GM10847 (cell line): ENCODE measurements at regions not wholly inside any gene's neighbourhood (a gene's known extent, or its start where the extent isn't known, plus 50 kb on each side); places are given as distances from the start of the nearest gene placed in this dataset.

Experiments used
- POLR2A ChIP-seq: IDR thresholded peaks from 2 replicates; pipeline ENCODE4 v1.6.1; 2011; ENCODE audit not compliant: insufficient read length; ENCODE audit errors: extremely low read depth

DNA sequence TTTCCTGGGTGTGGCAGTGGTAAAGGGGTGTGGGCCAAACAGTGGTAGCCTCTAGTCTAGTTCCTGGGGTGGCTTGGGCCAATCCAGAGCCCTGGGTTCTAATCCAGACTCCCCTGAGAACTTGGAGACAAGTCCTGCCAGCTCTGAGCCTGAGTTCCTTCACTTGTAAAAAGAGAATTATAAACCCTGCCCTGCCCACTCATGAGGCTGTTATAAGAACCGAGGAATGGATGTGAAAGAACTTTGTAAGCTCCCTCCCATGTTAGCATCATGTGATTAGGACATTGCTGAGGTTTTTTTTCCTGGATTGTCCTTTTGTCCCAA is 131.0 kb downstream of the RRAGC start:
- no peak for TF ChIP-seq POLR2A

DNA sequence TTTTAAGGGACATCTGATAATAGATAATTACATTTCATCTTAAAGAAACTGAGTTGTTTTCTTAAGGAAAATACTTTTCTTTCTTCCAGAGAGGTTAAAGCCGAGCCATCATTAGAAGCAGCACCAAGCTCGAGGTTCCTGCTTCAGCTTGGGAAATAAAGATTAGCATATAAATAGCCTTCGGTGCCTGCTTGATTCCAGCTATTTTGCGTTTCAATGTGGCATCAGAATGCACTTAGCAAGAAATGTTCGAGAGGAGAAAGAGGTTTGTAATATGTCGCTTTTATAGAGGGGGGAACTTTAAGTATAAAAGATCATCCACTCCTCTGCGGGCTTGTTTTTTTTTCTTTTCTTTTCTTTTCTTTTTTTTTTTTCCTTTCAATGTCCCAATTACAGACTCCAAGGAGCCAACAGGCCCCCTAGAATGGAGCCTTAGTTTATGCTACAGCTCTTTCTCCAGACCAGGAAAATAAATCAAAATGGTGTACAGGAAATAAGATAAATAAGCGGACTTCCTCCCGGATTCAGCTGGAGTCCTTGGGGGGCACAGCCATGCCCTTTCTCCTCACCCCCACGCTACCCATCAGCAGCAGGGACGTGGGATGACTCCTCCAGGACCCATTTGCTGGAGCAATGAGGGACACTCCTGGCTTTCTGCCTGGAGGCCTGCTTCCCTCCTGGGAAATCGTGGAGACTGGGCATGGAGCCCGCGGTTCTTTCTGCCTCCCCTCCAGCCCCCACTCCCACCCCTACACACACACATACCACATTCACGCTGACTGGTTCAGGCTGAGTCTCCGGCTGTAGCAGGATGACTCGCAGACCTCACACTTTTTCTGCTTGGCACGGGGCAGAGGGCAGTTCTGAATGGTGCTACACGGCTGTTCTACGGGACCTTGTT is 131.6 kb downstream of the RRAGC start:
- TF ChIP-seq POLR2A: no peak

DNA sequence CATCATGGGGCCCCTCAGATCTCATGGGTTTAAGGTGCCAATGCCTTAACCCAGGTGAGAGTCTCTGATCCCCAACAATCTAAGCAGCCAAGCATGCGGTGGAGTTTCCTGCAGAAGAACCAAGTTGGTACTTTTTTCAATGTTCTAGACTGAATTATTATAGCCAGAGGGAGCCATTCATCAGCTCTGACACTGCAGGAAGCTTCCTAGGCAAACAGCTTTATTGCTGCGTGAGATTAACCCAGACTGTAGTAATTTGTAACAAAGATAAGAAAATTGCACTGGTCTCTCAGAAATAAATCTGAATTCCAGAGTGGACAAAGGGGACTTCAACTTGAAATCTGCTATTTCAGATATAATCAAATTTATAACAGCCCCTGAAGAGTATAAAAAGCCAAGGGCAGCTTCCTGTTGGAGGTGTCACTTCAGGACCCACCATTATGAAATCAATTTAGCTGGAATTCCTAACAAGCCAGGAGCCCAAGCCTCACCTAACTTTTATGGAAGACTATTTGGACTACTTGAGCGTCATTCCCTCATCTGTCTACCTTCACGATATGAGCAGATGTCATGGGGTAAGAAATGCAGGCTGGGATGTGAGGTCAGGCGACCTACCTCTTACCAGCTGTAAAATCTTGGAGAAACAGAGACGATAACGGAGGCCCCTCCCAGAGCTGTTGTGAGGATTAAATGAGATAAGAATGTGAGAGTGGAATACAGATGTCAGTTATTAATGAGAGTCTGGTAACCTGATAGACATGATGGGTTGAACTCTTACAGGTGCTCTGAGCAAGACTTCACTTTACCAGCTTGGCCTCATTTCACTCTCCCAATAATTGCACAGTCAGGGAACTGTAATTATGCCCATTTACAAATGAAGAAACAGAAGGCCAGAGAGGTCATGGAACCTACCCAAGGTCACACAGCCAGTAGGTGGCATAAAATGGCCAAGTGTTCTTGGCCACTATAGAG is 135.1 kb downstream of the RRAGC start:
- no peak for TF ChIP-seq POLR2A

DNA sequence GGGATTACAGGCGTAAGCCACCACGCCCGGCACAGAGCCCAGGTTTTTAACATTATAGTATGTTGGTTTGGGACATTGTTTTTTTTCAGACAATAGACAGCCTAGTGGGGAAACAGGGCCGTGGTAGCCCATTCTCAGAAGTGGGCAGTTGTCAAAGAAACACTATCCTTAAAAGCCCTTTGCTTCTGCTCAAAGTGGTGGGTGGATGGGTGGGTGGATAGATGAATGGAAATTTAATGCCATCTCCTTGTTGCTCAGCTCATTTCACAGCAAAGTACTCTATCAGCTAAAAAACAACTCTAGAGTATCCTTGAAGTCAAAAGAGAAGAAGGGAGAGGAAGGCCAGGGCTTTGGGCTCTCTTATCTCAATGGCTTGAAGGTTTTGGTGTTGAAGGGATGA is 137.8 kb downstream of the RRAGC start:
- TF ChIP-seq POLR2A: no peak

DNA sequence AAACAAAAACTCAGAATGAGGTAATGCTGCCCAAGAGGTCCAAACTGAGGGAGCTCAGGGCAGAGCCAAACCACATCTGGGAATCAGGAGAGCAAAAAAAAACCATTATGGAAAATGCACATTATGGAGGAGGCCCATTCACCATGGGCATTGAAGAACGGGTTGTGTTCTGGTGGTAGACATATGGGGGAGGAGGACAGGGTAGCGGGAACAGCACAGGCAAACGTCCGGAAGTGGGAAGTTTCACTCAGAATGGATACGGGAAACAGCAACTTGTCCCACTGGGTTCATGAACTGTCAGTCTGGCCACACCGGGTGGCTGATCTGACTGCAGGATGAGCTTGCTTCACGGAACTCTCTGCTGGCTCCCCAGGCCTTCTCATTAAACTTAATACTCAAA is 139.7 kb downstream of the RRAGC start:
- no peak for TF ChIP-seq POLR2A

DNA sequence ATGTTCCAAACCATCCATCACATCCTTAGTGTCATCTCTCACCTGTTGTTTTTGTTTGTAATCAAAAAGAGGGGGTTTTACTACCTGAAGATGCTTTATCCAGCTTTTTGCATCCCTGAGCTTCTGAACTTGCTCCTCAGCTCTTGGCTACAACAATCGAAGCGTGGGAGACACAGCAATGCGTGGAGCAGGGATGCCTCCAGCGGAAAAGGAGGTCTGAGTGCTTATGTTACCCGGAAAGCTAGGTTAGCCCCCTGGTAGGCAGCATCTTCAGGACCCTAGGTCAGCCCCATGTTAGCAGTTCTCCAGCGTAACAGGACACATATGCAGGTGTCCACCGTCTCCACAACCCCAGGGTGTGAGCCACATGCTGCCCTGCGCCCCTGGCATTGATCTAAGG is 141.5 kb downstream of the RRAGC start:
- no peak for TF ChIP-seq POLR2A

DNA sequence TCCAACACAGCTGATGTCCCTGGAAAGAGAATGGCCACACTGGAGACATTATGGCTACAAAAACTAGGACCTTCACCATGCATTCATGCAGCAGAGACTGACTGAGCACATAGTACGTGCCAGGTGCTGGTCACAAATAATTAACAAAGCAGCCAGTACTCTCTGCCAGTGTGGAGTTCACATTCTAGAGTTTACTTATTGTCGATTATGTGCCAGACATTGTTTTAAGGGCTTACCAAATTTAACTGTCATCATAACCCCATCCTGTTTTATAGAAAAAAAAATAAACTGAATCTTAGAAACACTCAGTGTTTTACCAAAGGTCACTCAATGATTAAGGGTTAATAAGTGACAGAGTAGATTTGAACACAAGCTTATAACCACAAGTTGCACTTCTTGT is 143.3 kb downstream of the RRAGC start:
- no peak for TF ChIP-seq POLR2A

DNA sequence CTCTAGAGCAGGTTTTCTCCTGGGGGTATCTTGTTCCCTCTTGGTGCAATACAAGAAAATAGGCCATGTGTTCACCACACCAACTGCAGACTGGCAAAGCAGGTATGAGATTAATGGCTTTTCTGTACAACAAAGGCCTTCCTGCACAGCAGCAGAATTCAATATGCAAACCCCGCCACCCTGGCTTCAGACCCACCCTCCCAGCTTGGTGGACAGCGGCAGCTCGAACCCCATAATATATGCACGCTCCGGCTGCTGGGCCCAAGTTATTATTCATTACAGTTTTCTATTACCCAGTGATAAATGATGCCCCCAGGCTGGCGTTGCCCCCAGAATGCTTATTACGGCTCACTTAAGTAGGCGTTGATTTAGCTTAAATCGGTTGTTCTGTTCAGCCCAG is 144.2 kb downstream of the RRAGC start:
- no peak for TF ChIP-seq POLR2A

DNA sequence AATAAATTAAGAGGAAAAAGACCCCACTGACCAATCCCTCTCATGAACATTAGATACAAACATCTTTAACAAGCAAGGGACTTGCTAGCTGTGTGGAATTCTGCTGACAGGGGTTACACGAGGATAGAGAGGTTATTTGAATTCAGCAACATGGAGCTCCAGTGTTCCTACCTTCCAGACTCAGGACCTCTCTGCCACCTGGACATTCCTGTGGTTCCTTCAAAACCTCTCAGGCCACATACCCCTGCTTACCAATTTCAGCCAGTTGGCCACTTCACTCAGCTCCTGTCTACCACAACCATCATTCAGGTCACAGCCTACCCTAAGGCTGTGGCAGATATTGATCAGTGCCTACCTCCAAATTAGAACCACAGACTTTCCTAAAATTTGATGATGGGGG is 147.5 kb downstream of the RRAGC start:
- no peak for TF ChIP-seq POLR2A

DNA sequence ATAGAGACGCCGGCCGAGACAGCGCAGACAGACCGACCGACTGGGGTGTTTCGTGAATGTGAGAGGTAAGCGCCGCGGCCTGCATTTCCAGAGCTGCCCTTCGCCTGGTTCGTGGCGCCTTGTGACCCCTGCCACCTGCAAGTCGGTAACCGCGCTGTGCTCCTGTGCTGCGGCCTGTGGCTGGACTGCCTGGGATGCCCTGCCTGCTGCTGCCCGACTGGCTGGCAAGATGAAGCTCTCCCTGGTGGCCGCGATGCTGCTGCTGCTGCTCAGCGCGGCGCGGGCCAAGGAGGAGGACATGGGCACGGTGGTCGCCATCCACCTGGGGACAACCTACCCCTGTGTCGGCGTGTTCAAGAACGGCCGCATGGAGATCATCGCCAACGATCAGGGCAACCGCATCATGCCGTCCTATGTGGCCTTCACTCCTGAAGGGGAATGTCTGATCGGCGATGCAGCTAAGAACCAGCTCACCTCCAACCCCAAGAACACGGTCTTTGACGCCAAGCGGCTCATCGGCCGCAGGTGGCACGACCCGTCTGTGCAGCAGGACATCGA is 150.8 kb downstream of the RRAGC start:
- TF ChIP-seq POLR2A: no peak

DNA sequence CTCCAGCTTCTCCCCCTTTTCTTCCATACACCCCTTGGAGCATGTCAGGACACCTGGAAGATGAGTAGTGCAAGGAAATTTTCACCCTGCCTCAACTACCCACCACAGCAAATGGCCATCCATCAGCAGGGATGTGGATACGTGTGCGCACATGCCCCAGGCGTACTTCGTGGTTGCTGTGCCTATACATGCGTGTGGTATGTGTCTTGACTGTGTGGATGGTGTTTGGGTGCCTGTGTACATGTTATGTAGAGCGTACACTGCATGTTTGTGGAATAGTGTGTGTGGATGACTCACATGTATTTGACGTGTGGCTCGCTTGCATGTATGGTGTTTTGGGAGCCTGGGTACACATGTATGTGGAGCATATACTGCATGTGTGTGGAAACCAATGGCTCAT is 158.5 kb downstream of the RRAGC start:
- no peak for TF ChIP-seq POLR2A

DNA sequence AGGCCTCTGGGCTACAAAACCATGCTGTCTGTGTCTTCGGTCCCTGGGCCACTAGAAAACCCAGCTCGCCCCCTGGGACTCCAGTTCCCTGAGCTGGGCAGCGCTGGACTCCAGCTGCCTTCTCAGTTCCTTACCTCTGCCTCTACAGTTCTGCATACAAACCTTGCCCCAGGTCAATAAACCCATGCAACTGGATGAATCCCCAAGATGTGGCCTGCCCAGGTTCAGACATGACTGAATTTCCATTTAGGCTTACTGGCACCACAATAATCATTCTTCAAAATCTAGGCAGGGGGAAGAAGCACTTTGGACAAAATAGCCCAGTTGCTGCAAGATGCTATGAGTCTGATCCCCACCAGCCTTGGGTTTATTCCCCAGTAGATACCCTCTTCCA is 159.5 kb downstream of the RRAGC start:
- TF ChIP-seq POLR2A: no peak

DNA sequence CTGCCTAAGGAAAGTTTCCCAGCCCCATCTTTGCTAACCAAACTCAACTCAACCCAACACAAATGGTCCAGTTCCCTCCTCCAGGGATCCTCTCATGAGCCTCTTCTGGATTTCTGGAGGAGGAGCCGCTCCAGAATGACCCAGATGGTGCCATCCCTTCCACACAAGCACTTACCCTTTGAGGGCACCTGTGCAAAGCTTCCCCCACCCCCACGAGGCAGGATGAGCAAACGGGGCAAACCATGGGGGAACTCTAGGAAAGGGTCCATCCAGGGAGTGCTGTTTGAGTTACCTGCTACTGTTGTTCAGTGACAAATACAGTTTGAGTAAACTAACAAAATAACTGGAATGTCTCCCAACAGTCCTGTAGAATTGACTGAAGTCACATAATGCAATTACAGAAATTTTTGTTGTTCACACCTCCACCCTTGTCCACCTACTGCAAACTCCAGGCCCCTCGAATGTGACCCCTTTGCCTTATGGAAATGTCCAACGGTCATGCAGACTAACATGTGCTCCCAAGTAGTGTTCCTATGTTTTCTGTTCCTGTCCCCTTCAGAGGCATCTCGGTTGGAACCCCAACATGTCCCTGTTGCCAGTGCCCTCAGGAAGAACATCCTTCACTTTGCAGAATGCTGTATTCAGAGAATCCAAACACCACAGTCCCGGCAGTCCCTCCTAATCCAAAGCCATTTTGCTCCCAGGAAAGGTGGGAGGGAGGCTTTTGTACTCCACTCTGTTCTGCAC is 160.1 kb downstream of the RRAGC start:
- no peak for TF ChIP-seq POLR2A

DNA sequence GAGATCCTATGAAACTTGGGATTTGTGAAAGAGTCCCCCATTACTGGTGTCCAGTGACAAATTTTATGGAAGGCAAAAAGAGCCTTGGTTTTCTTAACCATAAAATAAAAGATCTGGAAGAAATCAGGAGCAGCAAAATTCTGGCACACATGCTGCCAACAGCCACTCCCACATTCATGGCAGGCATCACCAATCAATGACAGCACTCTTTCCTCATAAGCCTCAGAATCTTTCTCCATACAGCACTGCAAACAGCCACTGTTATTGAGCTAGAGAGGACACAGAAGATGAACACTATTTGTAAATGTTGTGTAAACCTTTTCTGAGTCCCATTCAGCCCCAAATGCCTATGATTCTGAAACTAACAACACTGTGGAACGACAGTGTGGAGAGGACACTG is 162.2 kb downstream of the RRAGC start:
- TF ChIP-seq POLR2A: no peak

DNA sequence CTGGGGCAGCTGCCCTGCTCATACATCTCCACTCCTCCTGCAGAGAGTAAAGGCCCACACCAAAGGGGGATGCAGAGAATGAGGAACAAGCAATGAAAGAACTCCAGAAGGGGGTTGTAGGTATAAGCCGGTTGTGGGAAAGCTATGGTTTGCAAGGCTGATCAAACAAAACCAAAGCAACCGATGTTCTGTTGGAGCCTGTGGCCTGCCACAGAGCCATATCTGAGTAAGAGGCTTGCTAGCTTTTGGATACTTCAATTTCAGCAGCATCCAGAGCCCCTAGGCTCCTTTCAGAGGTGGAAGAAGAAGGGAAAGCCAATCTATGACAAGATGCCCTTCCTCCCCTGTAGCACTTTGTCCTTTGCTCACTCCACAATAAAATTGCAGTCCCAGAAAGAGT is 163.2 kb downstream of the RRAGC start:
- no peak for TF ChIP-seq POLR2A
